ENCODE measurements at regions not wholly inside any gene's neighbourhood (a gene's known extent, or its start where the extent isn't known, plus 50 kb on each side); places are given as distances from the start of the nearest gene placed in this dataset.

GRCh38 chr12:14261096-14261495 is 104.4 kb upstream of the ATF7IP start:
- no peaks in the 10 kb centered on the region for H3K79me2 ChIP-seq
- no peaks in the 10 kb centered on the region for H3K36me3 ChIP-seq (ENCODE audit: control insufficient read depth, insufficient read depth, low read length)
- H2AFZ ChIP-seq = peak overlapping the region; percentile 68
- H3K27me3 ChIP-seq (ENCODE audit: control insufficient read depth, insufficient read depth, low read length) = no peaks in the 10 kb centered on the region
- no peak overlapping the region for H3K4me3 ChIP-seq (ENCODE audit: low read depth, low read length)
- TF ChIP-seq CTCF (IDR thresholded peaks at IDR 0.05) = no peak
- no peak overlapping the region for H3K9ac ChIP-seq
- H3K9me3 ChIP-seq (ENCODE audit: control insufficient read depth, low read length) = no peaks in the 10 kb centered on the region
- peak overlapping the region; percentile 51 for H3K4me2 ChIP-seq (ENCODE audit: low read length)
- peaks cover 54% of the 10 kb centered on the region for H3K4me1 ChIP-seq
- peak overlapping the region; percentile 93 for H3K27ac ChIP-seq

GRCh38 chr12:14261861-14262260 is 103.6 kb upstream of the ATF7IP start:
- H3K4me3 ChIP-seq (ENCODE audit: low read depth, low read length) = no peak overlapping the region
- no peaks in the 10 kb centered on the region for H3K36me3 ChIP-seq (ENCODE audit: control insufficient read depth, insufficient read depth, low read length)
- no peak for TF ChIP-seq CTCF (IDR thresholded peaks at IDR 0.05)
- no peaks in the 10 kb centered on the region for H3K79me2 ChIP-seq
- no peak overlapping the region for H3K4me2 ChIP-seq (ENCODE audit: low read length)
- no peaks in the 10 kb centered on the region for H3K9me3 ChIP-seq (ENCODE audit: control insufficient read depth, low read length)
- H3K27ac ChIP-seq = peak overlapping the region; percentile 93
- H3K4me1 ChIP-seq = peaks cover 46% of the 10 kb centered on the region
- H2AFZ ChIP-seq = peak overlapping the region; percentile 64
- no peaks in the 10 kb centered on the region for H3K27me3 ChIP-seq (ENCODE audit: control insufficient read depth, insufficient read depth, low read length)
- no peak overlapping the region for H3K9ac ChIP-seq

- Histone ChIP-seq H3K9ac (no peak overlapping the region), H3K79me2 (no peaks in the 10 kb centered on the region), H3K4me2 (ENCODE audit: low read length) (no peak overlapping the region), H3K4me1 (peaks cover 42% of the 10 kb centered on the region), H3K36me3 (ENCODE audit: control insufficient read depth, insufficient read depth, low read length) (no peaks in the 10 kb centered on the region), H3K4me3 (ENCODE audit: low read depth, low read length) (no peak overlapping the region), H3K9me3 (ENCODE audit: control insufficient read depth, low read length) (no peaks in the 10 kb centered on the region), H3K27ac (no peak overlapping the region), H2AFZ (peak overlapping the region; percentile 64), H3K27me3 (ENCODE audit: control insufficient read depth, insufficient read depth, low read length) (no peaks in the 10 kb centered on the region)
- no peak for TF ChIP-seq CTCF (IDR thresholded peaks at IDR 0.05)
Measured at GRCh38 chr12:14262771-14263511, 102.5 kb upstream of the ATF7IP start.

GRCh38 chr12:14263742-14264141 is 101.7 kb upstream of the ATF7IP start:
- no peaks in the 10 kb centered on the region for H3K27me3 ChIP-seq (ENCODE audit: control insufficient read depth, insufficient read depth, low read length)
- no peaks in the 10 kb centered on the region for H3K36me3 ChIP-seq (ENCODE audit: control insufficient read depth, insufficient read depth, low read length)
- H3K4me1 ChIP-seq = peaks cover 34% of the 10 kb centered on the region
- no peaks in the 10 kb centered on the region for H3K9me3 ChIP-seq (ENCODE audit: control insufficient read depth, low read length)
- no peak overlapping the region for H3K4me2 ChIP-seq (ENCODE audit: low read length)
- no peak overlapping the region for H3K27ac ChIP-seq
- no peaks in the 10 kb centered on the region for H3K79me2 ChIP-seq
- no peak overlapping the region for H2AFZ ChIP-seq
- no peak overlapping the region for H3K9ac ChIP-seq
- no peak overlapping the region for H3K4me3 ChIP-seq (ENCODE audit: low read depth, low read length)
- TF ChIP-seq CTCF (IDR thresholded peaks at IDR 0.05) = no peak

- Histone ChIP-seq H2AFZ (no peak overlapping the region), H3K27ac (no peak overlapping the region), H3K9ac (no peak overlapping the region), H3K36me3 (ENCODE audit: control insufficient read depth, insufficient read depth, low read length) (no peaks in the 10 kb centered on the region), H3K9me3 (ENCODE audit: control insufficient read depth, low read length) (no peaks in the 10 kb centered on the region), H3K4me1 (peaks cover 29% of the 10 kb centered on the region), H3K79me2 (no peaks in the 10 kb centered on the region), H3K4me3 (ENCODE audit: low read depth, low read length) (no peak overlapping the region), H3K27me3 (ENCODE audit: control insufficient read depth, insufficient read depth, low read length) (no peaks in the 10 kb centered on the region), H3K4me2 (ENCODE audit: low read length) (no peak overlapping the region)
- no peak for TF ChIP-seq CTCF (IDR thresholded peaks at IDR 0.05)
Measured at GRCh38 chr12:14264316-14264715, 101.2 kb upstream of the ATF7IP start.
